HG03469 (cell line): ENCODE measurements at regions not wholly inside any gene's neighbourhood (a gene's known extent, or its start where the extent isn't known, plus 50 kb on each side); places are given as distances from the start of the nearest gene placed in this dataset.

ENCODE experiments used
- ATAC-seq: cut with Tn5 transposase; IDR thresholded peaks from one replicate; pipeline ENCODE4 v1.9.1; 2021; ENCODE audit warnings: mild to moderate bottlenecking, moderate library complexity, moderate number of reproducible peaks; ENCODE audit not compliant: unreplicated experiment

DNA sequence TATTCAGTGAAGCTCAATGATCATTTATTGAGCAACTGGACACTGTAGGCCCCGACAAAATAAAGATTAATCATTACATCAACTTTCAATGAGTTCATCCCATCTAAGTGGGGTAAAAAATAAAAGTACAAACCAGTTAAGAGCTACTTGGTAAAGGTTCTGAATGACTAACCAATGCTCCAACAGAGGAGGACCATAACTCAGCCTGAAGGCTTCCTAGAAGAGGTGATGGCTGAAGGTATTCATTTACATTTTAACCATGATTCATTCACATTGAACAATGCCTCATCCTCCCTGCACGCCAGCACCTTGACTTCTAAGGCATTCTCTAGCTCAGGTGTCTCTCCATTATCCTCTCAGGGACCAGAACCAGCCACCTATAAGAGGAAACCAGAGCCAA, 201.4 kb downstream of the ZNF462 start:
- no peak for ATAC-seq

DNA sequence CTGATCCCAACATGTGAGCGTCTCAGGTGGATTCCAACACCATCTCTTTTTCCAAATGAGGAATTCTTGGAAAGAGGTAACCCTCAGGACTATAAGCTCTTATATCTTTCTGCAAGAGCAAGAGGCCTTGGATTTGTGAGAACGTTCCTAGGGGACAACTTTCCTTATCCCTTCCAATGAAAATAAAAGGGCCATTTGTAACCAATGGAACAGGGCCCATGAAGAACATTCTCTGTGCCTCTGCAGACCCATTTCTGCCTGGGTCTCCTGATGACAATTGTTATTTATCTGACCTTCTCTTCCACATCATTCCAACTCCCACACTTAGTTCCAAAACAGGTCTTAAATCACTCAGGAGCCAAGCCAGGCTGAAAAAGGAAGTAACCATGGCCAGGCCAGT, 202.6 kb downstream of the ZNF462 start:
- no peak for ATAC-seq

DNA sequence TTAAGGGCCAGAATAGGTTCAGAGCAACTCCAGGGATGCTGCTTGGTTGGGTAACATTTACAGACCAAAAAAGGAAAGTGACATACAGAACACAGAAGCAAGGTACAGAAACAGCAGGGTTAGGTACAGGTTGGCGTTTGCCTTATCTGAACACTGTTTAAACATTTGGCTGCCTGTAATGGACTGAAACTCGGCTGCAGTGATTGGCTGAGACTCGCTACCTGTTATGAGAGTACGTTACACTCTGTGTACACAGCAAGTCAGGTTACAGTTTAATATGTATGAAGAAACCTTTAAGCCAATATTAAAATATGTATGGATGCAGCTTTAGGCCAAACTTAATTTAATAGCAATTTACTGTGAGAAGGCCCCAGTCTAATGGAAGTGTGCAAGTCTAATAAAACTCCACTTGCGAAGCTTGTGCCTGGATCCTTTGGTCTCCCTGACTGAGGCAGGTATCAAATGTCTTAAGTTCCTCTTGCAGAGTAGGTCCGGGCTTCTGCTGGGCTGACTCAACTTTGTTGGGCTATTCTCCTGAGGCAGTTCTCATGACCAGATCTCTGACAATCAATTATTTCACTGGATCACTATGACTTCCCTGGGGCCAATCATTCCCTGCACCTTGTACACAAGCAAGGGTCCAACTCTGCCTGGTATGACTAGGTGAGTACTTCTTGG, 204.9 kb downstream of the ZNF462 start:
- no peak for ATAC-seq

DNA sequence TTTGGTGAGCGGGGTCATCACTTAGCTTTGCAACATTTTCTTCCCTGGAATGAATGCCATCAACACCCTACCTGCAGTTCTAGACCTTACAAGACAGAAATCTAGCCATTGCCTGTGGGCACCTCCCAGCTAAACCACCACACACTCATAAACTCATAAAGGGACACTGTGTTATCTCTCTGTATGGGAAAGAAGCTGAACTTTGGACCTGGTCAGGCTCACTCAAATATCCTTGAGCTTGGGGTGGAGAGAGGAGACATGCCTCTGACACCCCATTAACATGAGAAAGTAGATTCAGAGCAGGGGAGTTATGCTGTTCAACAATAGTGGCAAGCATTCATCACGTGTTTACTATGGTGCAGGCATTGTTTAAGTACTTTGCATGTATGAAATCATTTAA, 205.6 kb downstream of the ZNF462 start:
- no peak for ATAC-seq

DNA sequence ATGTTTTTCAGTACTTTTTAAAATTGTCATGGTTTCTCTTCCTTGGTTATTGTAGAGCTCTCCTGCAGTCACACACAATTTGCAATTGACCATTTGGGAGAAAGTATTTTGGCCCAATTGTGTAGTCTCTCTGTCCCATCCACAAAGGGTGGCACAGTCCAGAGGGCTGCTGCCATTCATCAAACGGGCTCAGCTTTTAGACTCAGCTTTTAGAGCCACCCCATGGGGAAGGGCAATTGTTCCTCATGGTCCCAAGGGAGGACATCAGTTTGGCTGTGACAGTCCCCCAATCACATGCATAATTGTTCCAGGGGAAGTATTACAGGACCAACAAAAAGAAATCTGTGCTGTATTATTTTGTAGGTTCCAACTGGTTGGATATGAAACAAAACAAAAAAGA, 207.6 kb downstream of the ZNF462 start:
- ATAC-seq, result no peak

DNA sequence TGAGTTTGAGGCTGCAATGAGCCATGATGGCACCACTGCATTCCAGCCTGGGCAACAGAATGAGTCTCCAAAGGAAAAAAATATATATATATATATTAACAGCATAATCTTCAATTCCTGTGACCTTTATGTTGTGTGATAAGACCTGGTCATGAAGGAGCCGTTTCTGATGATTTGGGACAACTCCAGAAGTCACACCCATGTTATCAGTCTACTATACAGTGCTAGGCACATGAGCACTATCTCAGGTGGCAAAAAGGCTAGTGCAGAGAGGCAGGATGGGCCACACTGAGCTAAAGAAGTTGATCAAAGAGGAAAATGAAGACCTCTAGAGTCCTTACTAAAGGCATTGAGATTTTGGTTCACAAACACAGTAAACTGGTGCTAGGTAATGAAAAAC, 205.0 kb upstream of the RAD23B start:
- no peak for ATAC-seq

DNA sequence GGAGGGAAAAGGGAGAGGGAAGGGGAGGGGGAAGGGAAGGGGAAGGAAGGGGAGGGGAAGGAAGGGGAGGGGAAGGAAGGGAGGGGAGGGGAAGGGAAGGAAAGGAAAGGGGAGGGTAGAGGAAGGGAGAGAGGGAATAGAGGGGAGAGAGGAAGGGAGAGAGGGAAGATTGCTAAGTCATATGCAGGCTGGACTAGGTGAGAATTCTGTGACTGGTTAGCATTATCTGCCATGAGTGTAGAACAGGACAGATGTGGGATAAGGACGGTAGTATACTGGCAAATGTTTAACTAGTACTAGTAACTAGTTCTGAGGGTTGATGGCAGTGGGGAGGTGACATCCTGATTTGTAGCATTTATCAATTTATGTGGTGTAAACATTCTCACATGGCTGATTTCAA, 203.5 kb upstream of the RAD23B start:
- ATAC-seq, result no peak

DNA sequence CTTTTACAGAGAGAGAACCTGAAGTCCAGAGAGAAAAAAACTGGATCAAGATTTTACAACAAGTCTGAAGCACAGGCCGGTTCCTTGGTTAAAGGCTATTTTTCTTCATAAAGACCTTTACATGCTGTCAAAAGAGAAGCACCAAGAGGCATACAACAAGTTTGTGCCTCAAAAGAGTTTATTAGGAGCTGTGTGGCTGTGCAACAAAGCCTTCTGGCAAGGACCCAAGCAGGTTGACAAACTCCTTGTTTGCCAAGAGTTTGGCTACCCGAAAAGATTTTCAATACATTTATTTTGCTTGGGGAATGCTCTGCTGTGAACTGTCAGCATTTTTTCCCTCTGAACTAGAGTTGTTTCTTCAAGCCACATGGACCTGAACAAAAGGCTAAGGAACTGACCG, 202.9 kb upstream of the RAD23B start:
- ATAC-seq, result no peak

DNA sequence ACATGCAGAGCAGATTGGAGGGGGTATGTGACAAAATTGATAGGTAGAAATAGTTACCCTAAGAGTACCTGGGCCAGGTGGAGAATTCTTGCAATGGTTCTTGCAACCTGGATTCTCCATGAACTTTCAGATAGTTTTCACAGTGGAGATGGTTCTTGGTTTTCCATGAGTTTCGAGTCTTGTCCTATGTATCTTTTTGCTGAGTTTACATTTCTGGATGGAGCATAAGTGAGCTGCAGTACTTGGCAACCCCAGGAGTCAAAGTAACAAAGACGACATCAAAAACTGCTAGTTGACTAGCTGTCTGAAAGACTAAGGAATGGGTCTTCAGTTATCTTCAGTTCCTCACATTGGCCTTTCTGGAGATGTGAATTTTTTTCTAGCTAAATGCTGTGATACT, 196.6 kb upstream of the RAD23B start:
- ATAC-seq, result no peak

DNA sequence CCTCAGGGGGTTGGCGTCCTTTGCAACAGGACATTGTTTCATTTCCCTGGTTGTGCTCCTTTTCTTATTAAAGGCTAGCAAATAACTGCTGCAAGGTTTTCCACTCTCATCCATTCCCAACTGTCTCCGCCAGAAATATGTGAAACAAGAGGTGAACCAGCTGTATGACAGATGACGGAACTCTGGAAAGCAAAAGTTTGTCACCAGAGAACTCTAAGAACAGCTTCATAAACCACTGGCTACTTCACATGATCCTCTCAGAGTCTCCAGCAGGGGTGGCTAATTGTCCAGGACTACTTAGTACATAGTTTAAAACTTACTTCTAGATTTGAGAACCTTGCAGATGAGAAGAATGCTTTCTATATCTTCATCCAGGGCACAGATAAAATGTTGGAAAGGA, 195.9 kb upstream of the RAD23B start:
- no peak for ATAC-seq

DNA sequence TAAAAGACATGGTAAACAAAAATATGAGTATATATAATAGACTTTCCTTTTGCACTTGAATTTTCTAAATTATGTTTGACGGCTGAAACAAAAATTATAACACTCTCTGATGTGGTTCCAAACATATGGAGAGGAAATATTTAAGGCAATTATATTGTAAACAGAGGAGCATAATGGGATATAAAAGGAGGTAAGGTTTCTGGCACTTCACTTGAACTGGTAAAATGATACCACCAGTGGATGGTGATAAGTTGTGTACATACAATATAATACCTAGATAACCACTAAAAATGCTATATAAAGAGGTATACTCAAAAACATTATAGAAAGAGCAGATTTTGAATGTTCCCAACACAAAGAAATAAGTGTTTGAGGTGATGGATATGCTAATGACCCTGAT, 192.9 kb upstream of the RAD23B start:
- no peak for ATAC-seq

DNA sequence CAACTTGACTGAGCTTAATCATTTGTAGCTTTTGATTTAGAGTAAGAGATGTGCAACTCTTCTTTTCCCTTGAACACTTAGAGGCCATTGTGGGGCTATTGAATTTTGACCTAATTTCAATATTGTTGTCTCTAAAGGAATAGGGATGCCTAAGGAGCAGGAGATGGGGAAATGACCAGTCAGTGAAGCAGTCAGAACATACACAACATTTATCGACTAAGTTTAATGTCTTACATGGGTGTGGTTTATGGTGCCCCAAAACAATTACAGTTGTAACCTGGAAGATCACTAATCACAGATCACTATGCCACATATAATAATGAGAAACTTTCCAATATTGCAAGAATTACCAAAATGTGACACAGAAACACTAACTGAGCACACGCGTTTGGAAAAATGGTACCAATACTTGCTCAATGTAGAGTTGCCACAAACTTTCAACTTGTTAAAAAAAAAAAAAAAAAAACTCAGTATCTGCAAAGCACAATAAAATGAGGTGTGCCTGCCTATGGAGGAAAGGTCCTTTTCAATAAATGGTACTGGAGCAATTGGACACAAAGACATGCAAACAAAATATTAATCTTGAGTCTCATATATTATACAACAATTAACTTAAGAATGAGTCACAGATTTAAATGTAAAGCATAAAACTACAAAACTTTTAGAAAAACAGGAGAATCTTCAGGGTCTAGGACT, 189.6 kb upstream of the RAD23B start:
- ATAC-seq, result no peak

DNA sequence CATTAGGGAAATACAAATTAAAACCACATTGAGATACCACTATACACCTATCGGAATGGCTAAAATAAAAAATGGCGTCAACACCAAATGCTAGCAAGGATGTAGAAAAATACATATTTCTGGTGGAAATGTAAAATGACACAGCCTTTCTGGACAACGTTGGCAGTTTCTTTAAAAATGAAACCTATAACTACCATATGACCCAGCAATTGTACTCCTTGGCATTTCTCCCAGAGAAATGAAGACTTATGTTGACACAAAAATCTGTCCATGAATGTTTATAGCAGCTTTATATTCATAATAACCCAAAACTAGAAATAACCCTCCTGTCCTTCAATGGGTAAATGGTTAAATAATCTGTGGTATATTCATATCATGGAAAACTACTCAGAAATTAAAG, 188.7 kb upstream of the RAD23B start:
- ATAC-seq, result no peak

DNA sequence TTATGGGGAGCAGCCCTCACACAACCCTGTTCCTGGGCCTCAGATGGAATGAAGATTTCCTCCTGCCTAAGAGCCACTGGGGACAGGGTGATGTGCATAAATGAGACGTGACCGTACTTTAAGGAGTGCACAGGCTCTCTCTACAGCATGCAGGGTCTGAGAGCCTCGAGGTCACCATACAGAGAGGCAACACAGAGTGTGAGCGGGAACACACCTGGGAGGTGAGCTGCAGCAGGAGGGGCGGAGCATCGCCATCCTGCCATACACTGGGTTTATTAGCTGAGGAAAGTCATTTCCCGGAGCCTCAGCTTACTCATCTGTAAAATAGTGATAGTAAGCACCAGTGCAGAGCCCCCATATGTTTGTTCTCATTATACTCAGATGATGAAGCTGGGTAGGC, 182.5 kb upstream of the RAD23B start:
- no peak for ATAC-seq

DNA sequence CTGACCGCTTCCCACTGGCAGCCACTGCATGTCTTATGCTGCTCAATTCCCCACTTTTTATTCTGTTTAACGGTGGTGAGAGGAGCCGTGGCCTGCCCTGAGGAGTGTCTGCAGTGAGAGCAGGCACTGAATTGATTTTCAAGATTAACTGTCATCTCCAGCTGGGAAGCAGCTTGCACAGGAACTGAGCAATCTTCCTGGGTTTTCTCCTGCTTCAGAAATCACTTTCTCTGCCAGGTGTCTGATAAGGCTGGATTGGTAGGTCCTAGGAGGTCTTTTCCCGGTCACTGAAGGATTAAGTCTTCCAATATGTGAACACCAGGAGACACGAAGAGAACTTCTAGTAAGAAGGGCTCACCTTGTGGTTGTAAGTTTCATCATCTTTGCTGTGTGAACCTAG, 181.1 kb upstream of the RAD23B start:
- ATAC-seq, result no peak

DNA sequence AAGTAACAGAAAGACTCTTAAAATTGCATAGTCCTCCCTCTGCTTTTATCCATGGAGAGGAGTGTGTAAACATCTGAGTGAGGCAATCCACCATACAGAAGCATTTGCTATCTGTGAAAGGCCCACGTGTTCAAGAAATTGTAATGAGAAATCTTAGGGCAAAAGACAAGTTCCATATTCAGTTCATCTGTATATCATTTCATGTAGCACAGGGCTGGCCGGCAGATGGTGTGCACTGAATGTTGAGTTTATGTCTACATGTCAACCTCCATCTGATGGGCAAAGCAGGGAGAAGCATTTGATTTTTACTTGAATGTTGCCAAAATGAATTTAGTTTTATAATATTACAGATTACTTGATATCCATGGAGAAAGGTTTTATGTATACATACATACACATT, 179.5 kb upstream of the RAD23B start:
- ATAC-seq, result no peak

DNA sequence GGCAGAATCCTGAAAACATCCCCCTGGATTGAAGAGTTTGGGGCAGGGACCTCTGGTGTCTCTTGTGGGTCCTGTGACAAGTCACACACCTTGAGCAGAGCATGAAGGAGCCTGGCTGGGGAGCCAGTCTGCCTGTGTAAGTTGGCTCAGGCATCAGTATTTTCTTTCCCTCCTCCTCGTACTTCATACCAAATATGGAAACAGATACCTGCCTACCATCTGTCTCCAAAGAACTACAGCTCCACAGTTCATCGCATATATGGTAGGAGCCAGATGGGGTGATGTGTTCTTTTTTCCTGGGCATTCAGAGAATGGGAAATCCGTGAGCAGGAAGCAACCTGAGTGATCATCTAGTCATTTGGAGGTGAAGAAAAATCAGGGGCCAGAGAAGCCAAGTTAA, 177.3 kb upstream of the RAD23B start:
- no peak for ATAC-seq

DNA sequence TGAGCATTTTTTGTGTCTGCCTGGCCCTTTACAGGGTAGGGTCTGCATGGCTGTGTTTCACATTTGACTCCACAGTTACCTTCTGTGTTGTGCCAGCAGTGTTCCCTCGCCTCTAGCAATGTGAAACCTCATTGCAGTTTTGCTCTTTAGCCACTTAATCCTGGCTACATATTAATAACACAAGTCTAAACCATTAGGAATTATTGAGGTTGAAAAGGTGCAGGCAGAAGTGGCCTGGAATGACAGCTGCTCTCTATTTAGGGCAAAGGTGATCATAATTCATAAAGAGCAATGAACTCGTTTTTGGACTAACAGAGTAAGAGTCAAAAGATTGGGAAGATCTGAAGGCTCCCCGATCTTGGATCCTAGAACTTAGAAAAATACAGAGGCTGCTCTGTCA, 176.7 kb upstream of the RAD23B start:
- no peak for ATAC-seq

DNA sequence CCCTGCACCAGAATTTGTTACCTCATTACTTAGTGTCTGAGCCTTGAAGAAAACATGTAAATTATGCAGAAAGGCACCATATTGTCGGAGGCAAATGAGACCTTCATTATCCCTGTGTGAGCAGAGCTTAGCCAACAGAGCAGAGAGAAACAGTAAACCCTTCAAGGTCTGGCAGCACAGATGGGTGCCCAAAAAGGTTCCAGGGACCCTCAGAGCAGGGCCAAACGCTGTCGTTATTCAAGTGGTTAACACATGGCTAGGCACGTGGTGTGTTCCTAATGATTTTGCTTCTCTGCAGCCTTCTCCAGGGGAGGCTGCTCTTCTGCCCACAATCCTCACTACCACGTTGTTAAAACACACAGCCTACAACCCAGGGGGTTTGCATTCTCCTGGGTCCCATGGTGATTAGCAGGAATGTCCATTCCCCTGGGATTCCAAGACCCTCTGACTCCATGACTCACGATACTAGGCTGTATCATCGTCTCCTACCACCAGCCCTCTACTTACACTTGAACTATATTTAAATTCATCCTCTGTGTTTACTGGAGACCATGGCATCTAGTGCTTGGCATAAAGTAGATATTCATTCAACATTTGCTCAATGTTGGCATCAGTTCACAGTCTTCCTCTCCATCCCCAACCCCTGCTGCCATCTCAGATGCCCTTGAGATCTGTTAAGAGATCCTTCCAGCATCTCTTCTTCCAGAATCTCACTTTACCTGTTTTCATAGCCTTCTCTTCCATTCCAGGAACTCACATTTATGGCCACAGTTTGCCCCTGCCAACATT, 174.5 kb upstream of the RAD23B start:
- no peak for ATAC-seq

DNA sequence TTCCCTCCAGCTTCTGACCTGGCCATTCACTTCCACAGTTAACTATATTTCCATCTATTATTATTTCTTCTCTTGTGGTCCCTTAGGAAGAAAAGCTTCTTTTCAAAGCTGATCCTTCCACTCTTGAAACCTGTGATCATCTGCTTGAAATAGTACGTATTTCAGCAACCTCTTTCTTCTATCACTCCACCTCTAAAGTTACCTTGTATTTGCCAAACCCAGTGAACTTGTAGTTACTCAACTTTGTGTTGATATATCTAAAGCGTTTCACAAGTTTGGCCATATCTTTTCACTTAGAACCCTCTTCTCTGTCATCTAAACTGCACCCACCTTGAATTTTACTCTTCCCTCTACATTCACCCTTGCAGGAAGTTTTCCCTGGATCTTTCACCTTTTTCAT, 173.8 kb upstream of the RAD23B start:
- no peak for ATAC-seq

DNA sequence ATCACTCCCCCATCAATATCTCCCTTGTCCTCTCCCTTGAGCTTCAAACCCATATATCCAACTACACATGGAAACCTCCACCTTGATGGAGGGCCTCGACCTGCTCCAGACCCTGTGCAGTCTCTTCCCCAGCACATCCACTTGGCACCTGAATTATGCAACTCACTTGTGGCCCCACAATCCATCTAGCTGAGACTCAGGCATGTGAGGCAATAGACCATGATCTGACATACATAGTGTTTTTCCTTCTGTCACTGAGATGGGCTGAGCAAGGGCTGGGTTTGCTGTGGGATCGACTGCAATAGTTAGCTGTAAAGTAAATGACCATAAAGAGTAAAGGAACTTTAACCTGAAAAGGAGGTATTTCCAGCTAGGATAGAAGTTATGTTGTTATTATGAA, 172.9 kb upstream of the RAD23B start:
- no peak for ATAC-seq

DNA sequence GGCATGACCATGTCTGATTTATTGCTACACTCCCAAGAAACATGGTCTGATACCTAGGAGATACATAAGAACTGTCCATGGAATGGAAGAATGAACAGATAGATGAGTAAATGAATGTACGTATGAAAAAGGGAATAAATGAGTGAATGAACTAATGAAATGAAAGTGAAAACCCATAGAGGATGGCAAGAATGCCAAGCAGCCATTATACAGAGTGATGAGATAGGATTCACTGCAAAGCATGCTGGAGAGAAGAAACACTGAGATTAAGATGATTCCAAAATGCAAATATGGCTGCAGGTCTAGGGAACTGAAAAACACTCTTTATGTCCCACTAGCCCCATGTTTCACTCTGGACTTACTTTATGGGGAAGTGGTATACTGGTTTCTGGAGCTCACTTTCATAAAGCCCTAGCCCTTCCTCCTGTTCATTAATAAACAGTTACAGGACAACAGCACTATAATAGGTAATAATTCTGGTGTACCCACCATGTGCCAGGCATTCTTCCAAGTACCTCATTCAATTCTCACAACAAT, 170.3 kb upstream of the RAD23B start:
- peak; percentile 78 for ATAC-seq
